ENCODE measurements at regions not wholly inside any gene's neighbourhood (a gene's known extent, or its start where the extent isn't known, plus 50 kb on each side); places are given as distances from the start of the nearest gene placed in this dataset.

DNA sequence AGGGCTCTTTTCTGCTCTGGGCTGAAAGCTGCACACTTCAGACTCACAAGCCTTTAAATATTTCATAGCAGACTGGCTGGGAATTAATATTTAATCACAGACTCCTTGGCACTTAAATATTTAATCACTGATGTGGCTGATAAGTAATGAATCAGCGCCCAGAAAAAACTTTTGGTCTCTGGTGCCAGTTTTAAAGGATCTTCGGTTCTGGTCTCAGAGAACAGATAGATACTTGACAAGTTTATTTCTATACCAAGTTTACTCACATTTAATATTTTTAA lies 201.2 kb downstream of the MYCN start:
- H3K4me1 ChIP-seq (replicated peaks) = no peaks in the 10 kb centered on the region
- 50% methylated on average over 2 of the region's 2 CpGs for WGBS

DNA sequence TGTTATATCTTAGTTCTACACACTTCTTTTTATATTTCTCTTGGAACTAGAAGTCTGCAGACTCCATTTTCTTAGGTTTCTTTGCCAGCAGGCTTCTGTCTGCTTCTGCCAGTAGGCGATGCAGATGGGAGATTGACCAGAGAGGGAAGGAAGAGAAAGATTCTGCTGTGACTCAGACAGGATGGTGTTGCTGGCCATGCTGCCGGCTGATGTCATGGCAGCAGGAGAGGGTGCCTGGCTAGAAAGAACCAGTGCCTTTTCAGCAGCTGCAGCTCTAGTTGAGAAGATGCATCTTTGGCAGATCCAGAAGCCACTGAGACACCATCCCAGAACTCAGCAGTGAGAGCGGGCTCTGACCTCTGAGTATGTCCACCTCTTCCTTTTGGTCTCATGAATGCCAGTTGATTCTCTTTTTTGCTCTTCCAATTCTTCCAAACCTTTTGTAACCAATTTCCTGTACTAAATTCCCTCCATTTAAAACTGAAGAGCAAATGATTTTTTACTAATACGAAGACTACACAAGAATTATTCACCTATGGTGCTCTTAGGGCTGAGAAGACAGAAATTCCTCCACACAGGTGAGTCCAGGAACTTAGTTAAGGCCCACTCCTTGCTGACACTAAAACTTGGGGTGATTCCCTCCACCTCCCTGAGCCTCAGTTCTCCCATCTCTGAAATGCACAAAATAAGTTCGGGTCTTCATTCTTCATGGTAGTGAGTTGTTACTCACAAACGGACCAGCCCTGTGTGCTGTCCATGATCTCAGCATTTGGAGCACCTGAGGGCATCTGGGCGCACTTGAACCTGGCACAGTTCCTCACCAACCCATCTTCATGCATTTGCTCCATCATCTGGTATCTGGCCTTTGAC lies 200.7 kb downstream of the MYCN start:
- Histone ChIP-seq H3K4me1 (replicated peaks) (no peaks in the 10 kb centered on the region), H3K27ac (no peak overlapping the region), H3K4me3 (no peak overlapping the region), H3K9me3 (no peaks in the 10 kb centered on the region), H3K36me3 (no peaks in the 10 kb centered on the region), H3K27me3 (replicated peaks; ENCODE audit: insufficient read depth) (no peaks in the 10 kb centered on the region)
- TF ChIP-seq POLR2A (IDR thresholded peaks at IDR 0.05) = no peak
- no peak for TF ChIP-seq POLR2AphosphoS5 (IDR thresholded peaks at IDR 0.05)
- TF ChIP-seq, protein P1, sequence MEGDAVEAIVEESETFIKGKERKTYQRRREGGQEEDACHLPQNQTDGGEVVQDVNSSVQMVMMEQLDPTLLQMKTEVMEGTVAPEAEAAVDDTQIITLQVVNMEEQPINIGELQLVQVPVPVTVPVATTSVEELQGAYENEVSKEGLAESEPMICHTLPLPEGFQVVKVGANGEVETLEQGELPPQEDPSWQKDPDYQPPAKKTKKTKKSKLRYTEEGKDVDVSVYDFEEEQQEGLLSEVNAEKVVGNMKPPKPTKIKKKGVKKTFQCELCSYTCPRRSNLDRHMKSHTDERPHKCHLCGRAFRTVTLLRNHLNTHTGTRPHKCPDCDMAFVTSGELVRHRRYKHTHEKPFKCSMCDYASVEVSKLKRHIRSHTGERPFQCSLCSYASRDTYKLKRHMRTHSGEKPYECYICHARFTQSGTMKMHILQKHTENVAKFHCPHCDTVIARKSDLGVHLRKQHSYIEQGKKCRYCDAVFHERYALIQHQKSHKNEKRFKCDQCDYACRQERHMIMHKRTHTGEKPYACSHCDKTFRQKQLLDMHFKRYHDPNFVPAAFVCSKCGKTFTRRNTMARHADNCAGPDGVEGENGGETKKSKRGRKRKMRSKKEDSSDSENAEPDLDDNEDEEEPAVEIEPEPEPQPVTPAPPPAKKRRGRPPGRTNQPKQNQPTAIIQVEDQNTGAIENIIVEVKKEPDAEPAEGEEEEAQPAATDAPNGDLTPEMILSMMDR (IDR thresholded peaks at IDR 0.05) = no peak
- WGBS = 84% methylated on average over 7 of the region's 7 CpGs
- intact Hi-C loops (cut with DNase I) = no loop called here
- DNase-seq (ENCODE audit: low spot score) = no peak

More for the DNA sequence above, 201.2 kb downstream of the MYCN start:
- Histone ChIP-seq H3K36me3 (no peaks in the 10 kb centered on the region), H3K27me3 (replicated peaks; ENCODE audit: insufficient read depth) (no peaks in the 10 kb centered on the region), H3K4me3 (no peak overlapping the region), H3K27ac (no peak overlapping the region), H3K9me3 (no peaks in the 10 kb centered on the region)
- intact Hi-C loops (cut with DNase I) = no loop called here
- TF ChIP-seq POLR2AphosphoS5 (IDR thresholded peaks at IDR 0.05) (no peak), POLR2A (IDR thresholded peaks at IDR 0.05) (no peak)
- TF ChIP-seq, protein P1 (IDR thresholded peaks at IDR 0.05) = no peak
- no peak for DNase-seq (ENCODE audit: low spot score)

DNA sequence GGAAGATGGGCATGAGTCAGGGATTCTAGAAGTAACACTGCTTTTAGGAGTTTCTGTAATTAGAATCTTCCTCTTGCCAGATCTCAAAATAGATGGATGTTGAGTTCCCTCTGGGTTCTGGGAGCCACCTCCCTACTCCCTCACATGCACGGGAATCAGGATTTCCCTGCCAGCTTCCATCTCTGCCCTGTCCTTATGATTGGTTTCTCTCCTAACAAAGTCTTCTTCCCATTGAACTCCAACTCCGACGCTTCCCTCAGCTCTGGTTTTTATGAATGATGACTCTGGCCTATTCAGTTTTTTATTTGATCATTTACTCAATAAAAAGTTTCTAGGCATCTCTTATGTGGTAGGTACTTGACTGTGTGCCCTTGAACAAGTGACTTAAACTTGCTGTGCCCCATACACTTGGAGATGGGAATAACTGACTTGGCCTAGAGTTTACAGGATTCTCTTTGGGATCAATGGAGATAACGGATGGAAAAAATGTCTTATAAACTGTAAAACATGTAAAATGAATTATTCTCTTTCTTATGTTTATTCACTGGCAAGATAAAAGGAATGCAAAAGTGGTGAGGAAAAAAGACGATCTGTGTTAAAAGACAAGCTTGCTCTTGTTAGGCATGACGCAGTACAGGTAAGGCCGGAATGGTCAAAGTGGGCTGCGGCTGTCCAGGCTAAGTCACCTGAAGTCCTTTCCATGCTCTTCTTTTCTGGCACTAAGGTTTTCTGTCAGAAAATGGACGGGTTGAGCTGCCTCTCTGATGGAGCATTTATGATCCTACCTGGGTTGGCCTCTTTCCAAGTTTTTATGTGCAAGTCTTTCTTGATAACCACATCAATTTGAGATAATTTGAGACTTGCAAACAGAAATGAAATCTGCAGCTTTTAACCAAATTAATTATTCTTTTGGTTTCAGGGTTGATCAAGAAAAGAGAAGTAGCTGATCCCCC lies 199.6 kb downstream of the MYCN start:
- Histone ChIP-seq H3K9me3 (no peaks in the 10 kb centered on the region), H3K27me3 (replicated peaks; ENCODE audit: insufficient read depth) (no peaks in the 10 kb centered on the region), H3K4me1 (replicated peaks) (no peaks in the 10 kb centered on the region), H3K4me3 (no peak overlapping the region), H3K36me3 (no peaks in the 10 kb centered on the region), H3K27ac (no peak overlapping the region)
- 52% methylated on average over 9 of the region's 9 CpGs for WGBS
- intact Hi-C loops (cut with DNase I) = no loop called here
- TF ChIP-seq, protein P1 (IDR thresholded peaks at IDR 0.05) = no peak
- TF ChIP-seq POLR2A (IDR thresholded peaks at IDR 0.05) (no peak), POLR2AphosphoS5 (IDR thresholded peaks at IDR 0.05) (no peak)
- DNase-seq (ENCODE audit: low spot score) = no peak

DNA sequence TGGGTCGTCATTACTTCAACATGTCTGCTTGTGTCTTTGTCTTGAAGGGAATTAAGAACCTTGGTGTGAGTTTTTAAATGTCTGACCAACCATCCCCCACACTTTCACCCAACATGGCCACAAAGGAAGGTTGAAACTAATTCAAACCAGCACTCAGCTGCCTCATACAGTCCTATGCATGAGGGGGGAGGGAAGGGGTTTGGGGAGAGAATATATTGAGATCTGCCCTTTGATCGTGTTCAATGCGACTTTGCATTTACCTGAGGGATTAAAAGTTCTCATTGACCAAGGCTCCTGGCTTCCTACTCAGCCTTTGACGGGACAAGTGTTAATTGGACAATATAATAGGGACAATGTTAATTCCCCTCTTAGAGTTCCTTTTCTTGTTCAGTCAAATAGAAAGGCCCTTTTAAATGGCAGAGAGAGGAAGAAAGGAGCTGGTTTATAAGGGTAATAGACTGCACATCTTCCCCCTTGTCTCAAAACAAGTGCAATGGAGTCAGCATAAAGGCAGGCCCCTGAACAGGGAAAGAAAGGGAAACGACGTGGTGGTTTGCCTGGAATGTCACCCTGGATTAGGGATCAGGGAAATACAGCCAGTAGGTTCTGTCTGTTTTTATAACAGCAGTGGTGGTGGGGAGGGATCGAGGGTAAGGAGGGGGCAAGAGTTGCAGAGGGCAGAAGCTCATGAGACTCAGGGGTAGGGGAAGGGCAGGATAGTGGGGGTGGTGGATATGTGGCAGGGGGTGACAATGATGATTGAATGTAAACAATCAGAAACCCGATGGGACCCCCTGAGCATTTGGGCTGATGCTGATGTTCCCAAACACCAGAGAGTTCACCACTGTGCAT lies 198.7 kb downstream of the MYCN start:
- Histone ChIP-seq H3K4me1 (replicated peaks) (no peaks in the 10 kb centered on the region), H3K4me3 (no peak overlapping the region), H3K36me3 (no peaks in the 10 kb centered on the region), H3K27me3 (replicated peaks; ENCODE audit: insufficient read depth) (no peaks in the 10 kb centered on the region), H3K9me3 (no peaks in the 10 kb centered on the region), H3K27ac (no peak overlapping the region)
- intact Hi-C loops (cut with DNase I) = no loop called here
- no peak for DNase-seq (ENCODE audit: low spot score)
- 80% methylated on average over 8 of the region's 8 CpGs for WGBS
- TF ChIP-seq POLR2AphosphoS5 (IDR thresholded peaks at IDR 0.05) = no peak
- TF ChIP-seq, protein P1 (IDR thresholded peaks at IDR 0.05) = no peak
- no peak for TF ChIP-seq POLR2A (IDR thresholded peaks at IDR 0.05)
